Stimulated activated CD4-positive, alpha-beta T cell treated with anti-CD3 and anti-CD28 coated beads, Interleukin-12 subunit alpha, Interleukin-12 subunit beta, amount 100 ng/mL, for 24 hours (primary cell): ENCODE measurements at regions not wholly inside any gene's neighbourhood (a gene's known extent, or its start where the extent isn't known, plus 50 kb on each side); places are given as distances from the start of the nearest gene placed in this dataset.
"Not testable (repeated sequence)": the region's sequence is repeated elsewhere in the genome, so short reads cannot be mapped to it uniquely, and the experiment has no call there.

Experiments used
- DNase-seq, 2 experiments: peaks; one replicate each; pipeline ENCODE4 v3.0.0-alpha.2; 2020; ENCODE audit warnings: low read depth in 2 of 2

DNA sequence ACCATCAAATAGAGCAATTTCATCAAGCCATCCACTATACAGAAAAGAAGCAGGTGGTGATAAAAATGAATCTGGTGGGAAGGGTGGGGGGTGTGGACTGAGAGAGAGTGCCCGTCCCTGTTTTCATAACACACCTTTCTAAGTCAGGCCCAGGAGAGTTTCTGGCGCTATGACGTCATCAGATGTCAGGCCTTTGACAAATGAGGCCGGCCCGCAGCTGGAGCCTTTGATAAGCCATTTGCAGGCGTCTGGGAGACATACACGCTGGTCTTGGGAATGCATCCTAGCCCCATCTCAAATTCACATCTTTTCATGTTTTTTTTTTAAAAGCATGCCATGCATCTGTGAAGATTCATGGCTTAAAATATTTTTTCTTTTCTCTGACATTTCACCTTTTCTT is 404.5 kb downstream of the BCOR start:
- DNase-seq: no peak

DNA sequence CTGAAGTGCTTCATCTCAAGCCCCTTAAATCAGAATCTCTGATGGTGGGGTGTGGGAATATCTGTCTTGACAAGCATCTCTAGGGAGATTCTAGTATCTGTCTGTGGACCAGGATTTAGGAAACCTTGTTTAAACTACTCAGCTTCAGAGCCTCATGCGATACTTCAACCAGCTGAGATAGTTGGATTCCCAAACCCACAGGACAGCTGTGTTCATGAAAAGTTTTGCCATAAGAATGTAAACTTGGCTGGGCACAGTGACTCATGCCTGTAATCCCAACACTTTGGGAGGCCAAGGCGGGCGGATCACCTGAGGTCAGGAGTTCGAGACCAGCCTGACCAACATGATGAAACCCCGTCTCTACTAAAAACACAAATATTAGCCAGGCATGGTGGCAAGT is 395.1 kb downstream of the BCOR start:
- DNase-seq: not testable (repeated sequence)

DNA sequence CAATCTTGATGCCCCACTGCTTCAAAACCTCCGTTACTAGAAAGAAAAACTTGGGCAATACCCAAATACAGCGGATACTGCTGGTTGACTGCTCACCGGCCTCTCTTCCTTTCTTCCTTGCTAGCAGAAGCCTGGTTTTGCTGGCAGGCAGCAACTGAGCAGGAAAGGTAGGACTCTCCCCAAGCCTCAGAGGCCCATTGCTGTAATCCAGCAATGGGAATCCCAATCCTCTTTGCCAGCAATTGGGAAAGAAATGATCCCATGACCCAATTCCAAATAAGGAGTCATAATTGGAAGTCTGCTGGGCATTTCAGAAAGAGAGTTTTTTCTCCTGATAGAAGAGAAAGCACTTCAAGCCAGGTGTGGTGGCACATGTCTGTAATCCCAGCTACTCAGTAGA is 394.5 kb downstream of the BCOR start:
- DNase-seq: no peak

DNA sequence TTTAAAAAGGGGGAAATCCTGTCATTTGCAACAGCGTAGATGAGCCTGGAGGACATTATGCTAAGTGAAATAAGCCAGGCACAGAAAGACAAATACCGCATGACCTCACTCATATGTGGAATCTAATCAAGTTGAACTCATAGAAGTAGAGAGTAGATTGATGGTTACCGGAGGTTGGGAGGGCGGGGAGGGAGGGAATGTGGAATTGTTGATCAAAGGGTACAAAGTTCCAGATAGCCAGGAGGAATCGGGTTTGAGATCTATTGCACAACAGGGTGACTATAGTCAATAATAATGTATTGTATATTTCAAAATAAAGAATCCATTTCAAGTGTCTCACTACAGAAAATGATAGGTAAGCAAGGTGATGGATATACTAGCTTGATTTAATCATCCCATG is 393.2 kb downstream of the BCOR start:
- DNase-seq: no peak

DNA sequence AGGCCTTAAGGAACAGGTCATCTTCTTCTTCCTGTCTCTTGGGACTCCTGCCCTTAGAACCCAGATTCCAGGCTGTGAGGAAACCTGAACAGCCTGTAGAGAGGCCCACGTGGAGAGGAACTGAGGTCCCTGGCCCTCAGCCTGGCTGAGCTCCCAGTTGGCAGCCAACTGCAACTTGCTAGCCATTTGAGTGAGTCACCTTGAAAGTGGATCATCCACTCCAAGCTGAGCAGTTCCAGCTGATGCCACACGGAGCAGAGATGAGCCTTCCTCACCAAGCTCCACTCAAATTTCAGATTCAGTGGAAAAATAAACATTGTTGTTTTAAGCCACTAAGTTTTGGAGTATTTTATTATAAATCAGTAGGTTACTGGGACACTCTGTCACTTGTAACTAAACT is 392.5 kb downstream of the BCOR start:
- no peak for DNase-seq

DNA sequence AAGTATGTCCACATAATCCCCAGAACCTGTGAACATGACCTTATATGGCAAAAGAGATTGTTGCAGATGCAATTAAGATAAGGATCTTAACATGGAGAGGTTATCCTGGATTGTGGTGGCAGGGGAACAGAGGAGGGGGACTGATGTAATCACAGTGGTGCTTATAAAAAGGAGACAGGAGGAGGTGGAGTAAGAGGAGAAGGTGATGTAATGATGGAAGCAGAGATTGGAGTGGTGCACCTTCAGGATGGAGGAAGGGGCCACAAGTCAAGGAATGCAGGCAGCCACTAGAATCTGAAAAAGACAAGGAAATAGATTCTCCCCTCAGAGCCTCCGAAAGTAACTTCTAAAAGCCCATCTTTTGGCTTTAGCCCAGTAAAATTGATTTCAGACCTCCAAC is 388.4 kb downstream of the BCOR start:
- DNase-seq: no peak

DNA sequence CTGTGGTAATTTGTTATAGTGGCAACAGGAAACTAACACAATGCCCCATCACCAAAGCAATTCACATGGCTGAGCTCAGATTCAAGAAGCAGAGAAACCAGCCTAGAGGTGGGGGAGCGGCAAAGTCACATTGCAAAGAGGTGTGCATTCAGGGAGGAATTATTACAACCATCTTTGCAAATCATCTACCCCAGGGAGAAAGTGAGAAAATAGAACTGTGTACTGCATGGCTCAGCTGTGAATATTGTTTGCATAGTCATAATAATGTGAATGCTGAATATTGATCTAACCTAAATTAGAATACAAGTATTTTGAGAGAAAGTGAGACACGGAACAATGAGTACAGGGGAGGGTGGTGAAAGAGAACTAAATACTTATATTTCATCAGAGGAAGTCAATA is 387.9 kb downstream of the BCOR start:
- DNase-seq: no peak

DNA sequence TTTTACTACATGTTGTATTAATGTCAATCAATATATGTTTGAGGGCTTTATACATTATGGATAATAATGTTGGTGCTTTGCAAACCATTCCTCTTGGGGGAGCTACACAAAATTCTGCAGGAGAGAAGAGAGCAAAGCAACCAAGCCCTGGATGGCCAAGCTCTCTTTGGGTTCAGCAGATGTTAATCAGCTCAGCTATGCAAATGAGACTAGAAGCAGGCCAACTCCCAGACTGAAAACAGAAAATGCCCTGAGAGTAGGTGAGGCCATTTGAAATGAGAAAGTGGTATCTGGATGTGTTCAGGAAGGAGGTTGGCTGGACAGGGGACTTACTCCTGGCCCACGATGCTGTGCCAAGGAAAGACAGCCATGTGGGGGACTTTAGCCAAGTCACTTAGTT is 387.0 kb downstream of the BCOR start:
- DNase-seq: no peak

DNA sequence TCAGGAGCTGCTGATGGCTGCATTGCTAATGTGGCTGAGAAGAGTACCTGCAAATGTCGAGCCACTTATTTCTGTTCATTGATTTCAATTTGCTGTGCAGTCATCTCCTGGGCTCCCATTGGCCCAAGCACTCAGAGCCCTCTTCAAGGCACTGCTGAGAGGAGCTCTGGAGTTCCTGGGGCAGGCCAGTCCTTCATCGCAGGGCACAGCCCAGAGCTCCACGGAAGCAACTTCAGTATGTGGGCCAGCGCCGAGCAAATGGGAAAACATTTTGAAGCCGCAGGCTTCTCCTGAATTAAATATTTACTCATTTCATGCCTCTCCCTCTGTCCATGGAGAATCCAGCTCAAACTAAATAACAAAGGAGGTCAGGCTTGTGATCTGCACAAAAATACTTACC is 383.3 kb downstream of the BCOR start:
- no peak for DNase-seq

DNA sequence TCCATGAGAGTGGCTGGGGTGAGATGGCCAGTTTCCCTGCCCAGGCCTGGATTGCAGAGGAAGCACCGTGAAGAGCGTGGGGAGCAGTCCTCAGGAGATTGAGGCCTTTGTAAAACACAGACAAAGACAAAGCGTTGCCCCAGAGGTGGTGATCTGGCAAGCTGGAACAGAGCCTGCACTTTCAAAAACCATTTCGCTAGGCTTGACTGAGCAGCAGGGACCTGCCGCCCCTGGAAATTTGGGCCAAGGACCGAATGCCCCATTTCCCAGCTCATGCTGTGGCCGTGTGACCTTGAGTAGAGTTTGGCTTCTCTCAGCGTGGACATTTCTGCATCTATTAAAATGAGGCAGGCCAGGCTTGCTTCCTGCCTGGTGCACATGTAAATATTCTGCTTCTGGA is 381.4 kb downstream of the BCOR start:
- DNase-seq: no peak

DNA sequence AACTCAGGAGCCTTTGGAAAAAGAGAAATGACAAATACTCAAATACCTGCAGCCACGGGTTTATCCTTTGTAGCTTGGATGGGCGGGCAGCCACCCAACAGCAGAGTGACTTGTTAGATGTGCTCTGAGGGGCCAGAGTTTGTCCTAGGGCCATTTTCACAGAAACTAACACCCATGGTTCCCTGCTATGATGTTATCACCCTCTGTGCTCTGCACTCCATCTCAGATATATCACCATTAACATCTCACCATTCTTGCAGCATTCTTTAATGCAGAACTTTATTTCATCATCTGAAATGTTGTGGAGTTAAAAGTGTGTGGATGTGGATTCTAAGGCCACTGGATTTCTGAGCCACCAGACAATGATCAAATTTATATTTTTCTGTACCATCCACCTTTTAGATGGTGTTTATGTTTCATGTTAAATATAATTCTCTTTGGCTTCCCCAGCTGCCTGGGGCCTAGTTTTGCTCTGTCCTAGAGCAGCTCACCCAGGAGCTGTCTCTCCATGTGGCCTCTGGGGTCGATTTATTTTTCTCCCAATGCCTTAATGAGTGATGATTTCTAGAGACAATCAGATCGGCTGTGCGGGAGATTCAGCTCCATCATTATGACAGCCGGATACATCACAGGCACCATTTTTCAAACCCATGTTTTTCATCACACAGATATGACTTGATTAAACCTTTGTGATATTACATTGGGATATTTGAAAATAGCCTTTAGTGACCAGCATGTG is 380.8 kb downstream of the BCOR start:
- DNase-seq: no peak

DNA sequence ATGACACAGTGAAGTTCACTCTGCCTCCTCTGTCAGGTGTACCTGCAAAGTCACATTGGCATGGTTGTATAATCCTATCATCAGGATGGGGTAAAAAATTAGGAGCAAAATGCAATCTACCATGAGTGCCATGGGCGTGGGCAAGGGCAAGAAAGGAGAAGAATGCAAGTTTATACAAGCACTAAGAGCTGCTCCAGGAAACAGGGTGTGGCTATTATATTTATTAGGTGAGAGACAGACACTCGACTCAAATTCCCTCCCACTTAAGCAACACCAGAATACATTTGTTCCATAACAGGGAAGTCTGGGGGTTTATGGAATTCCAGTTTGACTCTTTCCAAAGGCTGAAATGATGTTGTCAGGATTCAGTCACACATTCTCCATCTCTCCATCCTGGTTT is 378.8 kb downstream of the BCOR start:
- no peak for DNase-seq

DNA sequence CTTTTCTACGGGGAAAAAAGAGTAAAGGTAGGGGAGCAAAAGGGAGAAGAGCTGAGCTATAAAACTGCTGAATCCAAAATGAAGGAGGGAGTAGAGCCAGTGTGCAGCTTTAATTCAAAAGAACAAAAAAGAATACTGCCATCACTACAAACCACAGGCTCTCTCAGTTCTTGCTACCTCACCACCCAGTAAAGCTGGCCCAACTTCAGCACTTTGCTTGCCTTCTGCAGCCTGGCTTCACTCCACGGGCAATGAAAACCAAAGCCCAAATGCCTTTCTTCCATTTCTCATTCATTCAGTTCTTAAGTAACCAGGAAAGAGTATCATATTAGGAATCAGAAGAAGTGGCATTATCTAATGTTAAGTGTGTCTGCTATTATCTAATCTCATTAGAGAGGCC is 376.8 kb downstream of the BCOR start:
- no peak for DNase-seq

DNA sequence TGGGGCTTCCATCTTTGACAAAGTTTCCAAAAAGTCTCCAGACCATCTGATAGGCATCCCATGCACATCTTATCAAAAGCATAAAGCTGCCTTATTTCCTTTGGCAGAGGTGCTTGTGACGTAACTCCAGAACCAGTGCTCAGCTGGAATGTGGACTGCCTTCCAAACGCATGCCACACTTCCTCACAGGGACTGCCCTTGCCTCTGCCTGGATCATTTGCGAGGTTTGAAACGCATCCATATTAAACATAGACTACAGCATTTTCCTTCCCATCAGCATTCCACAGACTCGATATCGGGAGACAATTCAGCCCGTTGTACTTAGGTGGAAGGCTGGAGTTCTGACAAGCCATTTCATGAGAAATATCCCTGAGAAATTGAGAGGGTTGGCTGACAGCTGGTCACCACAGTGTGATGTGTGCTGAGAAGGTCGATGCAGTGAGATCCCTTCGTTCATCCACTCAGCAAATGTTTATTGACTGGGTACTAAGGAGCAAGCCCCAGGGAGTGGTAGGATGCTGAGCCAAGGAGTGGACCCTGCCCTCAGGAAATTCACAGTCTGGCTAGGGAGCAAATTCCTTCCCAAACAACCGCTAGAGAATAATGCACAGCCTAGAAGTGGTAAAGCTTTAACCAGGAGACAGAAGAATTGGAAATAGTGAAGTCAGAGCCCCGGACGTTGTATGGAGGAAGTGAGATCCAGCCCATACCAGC is 376.0 kb downstream of the BCOR start:
- DNase-seq: no peak

DNA sequence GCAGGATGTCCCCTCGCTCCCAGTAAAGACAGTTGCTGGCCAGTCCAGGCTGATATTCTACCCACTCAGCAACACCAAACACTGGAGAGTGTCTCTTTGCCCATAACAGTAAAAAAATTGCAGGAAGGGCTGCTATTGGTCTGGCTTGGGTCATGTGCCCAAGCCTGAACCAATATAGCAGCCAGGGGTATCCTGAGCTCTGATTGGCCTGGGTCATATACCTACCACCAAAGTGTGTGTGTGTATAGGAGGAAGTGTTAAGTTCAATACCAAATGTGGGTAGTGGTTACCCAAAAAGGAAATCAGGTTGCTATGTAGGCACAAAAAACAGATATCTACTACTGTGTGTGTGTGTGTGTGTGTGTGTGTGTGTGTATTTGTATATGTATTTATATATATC is 373.2 kb downstream of the BCOR start:
- no peak for DNase-seq

DNA sequence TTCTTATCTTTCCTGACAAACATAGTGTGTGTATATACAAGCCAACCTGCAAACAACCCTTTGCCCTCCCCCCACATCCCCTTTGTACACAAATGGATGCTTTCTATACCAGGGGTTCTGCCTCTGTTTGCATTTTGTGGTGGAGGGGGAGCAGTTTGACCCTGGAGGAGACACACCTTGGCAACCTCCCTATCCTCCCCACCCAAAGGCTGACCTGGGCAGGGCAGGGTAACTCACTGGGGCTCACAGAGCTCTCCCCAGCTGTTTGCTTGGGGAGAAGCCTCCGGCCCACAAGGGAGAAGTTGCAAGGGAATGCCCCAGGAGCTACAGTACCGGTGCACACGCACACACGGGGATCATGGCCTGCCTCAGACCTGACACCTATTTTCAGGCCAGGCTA is 372.6 kb downstream of the BCOR start:
- no peak for DNase-seq

DNA sequence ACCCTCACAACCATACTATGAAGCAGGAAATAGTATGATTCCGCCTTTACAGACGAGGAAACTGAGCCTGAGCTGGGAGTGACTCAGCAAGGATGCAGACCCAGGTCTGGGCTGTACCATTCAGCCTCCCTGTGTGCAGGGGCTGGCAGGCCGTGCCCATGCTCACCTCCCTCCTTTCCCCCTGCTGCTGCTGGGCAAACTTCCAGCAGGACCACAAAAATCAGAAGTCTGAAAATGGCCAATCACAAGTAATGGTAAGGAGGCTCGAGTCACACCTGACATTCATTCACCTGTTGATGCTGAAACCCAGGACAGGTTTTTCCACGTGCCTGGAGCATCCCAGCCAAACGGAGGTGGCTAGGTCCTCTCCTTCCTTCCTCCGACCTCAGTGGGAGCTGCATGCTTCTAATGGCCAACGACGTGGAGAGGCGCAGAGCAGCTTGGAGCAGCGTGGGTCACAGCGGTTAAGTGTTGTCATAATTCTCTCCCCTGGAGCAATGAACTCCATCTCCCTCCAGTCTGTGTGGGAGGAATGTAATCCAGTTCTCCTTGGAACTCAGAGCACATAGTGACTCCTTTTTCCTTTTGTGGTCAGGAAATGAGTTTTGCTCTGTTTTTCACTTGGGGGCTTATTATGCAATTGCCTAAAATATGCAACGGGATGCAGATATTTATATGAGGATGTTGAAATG is 371.7 kb downstream of the BCOR start:
- DNase-seq: no peak

DNA sequence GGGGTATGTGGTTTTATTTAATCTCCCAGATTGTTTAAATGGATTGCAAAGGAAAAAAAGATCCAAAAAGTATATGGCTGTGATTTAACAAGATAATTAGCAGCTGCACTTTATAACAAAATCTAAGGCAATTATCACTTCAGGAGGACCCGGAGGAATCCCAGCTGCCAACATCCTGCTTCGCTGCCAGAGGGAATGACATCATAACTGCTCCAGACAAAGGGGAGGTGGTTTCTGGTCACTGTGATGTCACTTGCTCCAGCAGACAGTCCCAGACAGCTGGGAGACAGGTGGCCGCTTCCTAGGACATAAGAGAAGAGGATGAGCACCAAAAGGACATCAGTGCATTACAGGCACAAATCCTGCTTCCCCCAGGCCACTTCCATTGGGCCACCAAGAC is 371.0 kb downstream of the BCOR start:
- no peak for DNase-seq

DNA sequence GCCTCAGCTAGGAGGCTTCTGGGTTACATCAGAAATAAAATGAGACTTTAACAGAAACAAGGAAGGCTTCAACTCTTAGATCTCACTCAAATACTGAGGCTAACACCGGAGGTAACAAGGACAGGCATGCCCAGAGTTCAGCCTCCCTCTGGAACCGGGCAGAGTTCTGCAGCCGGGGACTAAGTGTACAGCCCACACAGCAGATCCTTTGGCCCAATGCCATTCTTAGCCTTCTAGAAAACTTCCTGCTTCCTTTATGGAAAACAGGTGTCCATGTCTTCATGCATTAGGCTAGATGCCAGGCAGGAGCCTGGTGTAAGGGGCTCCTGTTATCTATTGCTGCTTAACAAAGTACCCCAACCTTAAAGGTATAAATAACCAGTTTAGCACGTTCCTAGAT is 369.7 kb downstream of the BCOR start:
- DNase-seq: no peak

DNA sequence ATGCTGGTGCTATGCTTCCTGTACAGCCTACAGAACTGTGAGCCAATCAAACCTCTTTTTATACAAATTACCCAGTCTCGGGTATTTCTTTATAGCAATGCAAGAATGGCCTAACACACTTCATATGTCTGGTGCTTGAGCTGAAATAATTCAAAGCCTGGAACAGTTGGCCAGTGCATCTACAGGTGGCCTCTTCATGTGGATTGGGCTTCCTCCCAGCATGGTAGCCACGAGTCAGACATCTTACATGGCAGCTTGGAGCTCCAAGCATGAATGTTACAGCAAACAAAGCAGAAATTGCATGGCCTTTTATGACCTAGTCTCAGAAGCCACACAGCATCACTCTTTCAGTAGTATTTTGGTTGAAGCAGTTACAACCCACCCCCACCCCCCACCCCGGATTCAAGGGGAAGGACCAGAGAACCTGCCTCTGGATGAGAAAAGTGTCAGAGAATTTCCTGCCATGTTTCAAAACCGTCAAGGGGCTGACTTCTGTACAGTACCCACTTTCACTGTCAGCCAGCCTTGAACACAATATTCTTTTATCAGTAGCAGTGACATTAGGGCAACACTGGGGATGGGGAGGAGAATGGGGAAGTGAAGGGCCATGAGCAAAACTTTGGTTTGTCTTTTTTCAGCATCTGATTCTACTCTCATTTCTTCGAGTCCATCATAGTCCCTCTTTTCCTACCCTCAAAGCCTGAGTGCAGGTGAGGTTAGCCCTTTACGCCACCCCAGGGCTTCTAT is 368.7 kb downstream of the BCOR start:
- no peak for DNase-seq

DNA sequence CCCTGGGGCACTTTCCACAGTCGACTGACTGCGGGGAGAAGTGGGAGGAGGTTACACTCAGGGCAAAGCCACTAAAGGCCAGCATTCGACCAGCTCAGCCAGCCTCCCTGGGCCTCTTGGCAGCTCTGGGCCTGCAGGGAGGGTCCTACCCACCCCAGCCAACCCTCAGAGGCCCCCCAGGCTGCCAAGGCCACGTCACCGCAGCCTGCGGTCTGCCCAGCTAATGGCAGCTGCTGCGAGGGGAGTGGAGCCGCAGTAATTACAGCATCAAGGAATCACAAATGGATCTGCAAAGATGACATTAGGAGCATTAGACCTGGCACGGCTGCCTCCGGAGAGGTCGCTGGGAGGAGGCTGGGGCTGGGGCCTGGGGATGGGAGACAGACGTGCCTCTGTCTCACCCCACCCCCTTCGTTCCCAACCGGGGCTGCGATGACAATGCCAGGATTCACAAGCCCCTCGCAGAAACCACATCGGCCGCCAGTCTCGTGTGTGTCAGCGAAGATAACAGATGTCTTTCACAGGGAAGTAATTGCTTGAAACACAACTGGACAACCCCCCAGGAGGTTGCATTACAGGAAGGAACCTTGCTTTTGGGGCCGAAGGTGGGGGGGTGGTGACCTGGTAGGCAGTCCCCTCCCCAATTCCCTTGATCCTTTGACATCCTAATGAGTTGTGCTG is 367.6 kb downstream of the BCOR start:
- DNase-seq: no peak
